Heart left ventricle (tissue), 13 donors: ENCODE measurements at regions not wholly inside any gene's neighbourhood (a gene's known extent, or its start where the extent isn't known, plus 50 kb on each side); places are given as distances from the start of the nearest gene placed in this dataset.

Source experiments
- CTCF ChIP-seq, 12 donors: fragments of 200-600 bp; sonication (generic) in 4 of 12; IDR thresholded peaks; one replicate each; pipeline versions ENCODE4 v1.5.0 to v1.8.0; 2018 to 2022; ENCODE audit warnings: antibody characterized with exemption in 12 of 12, mild to moderate bottlenecking in 5 of 12
- POLR2A ChIP-seq, 2 donors: fragments of 450-650 bp; IDR thresholded peaks; one replicate each; pipeline ENCODE4 v1.6.1; 2017; ENCODE audit warnings: antibody characterized with exemption in 2 of 2, mild to moderate bottlenecking in 2 of 2, moderate library complexity in 2 of 2
- donor health status: ischemic (EF 13 %, LVEDD 7.1; RV severe dilation, severe dysfunction).
- donor health status: DM: no; HTN: yes; CAD: no.
- donor health status: DM: no; HTN: no; CAD: no.
- donor health status: ischemic (EF 25% LVEDD 6.9; RV normal size, moderate dysfunction).
- donor health status: ischemic (EF 25% LVEDD 5.7; RV mildly dilated, moderate dysfunction).
- donor health status: ischemic (EF 35%, LVEDD 5.7; RV mildly dilated, moderate dysfunction).
- donor health status: nonischemic (EF 11% LVEDD 7.7; RV severe dilation, severe dysfunction).
- donor health status: DM: yes; HTN: yes; CAD: no.
- donor health status: PGD.
- donor health status: ischemic (EF 29% LVEDD 5.4; RV normal size, mild dysfunction).
- donor health status: nonischemic (EF 23%, LVEDD 6.1; RV moderate dilation, normal function).

- TF ChIP-seq CTCF (IDR thresholded peaks at IDR 0.05) (no peak), POLR2A (IDR thresholded peaks at IDR 0.05) (no peak)
Observed at GRCh38 chr10:120791316-120791715, 59.8 kb upstream of the WDR11 start.
